Lower leg skin (tissue), 4 donors: ENCODE measurements at regions not wholly inside any gene's neighbourhood (a gene's known extent, or its start where the extent isn't known, plus 50 kb on each side); places are given as distances from the start of the nearest gene placed in this dataset.

Experiments used
- DNase-seq, 2 donors: peaks; one replicate each; pipeline ENCODE4 v3.0.0-alpha.2; 2019; ENCODE audit warnings: low spot score in 2 of 2
- H3K4me3 ChIP-seq: fragments of 200-600 bp; sonication (generic); 2 replicates; pipeline ENCODE4 v1.5.1; 2017; ENCODE audit warnings: mild to moderate bottlenecking, low read depth; ENCODE audit not compliant: poor library complexity, severe bottlenecking
- POLR2A ChIP-seq, 2 donors: fragments of 450-650 bp; IDR thresholded peaks; one replicate each; pipeline ENCODE4 v1.6.1; 2016 to 2017; ENCODE audit warnings: antibody characterized with exemption in 2 of 2, mild to moderate bottlenecking in 1 of 2, moderate library complexity in 1 of 2
- WGBS, 2 donors: methylation state at CpG; one replicate each; pipeline ENCODE4 v1.1.5; 2018; 5-methylcytosine and 5-hydroxymethylcytosine counted together
- intact Hi-C: fragments of 100-400 bp; cut with DNase I; formaldehyde crosslinking; loops from one replicate; pipeline ENCODE4 v1.15.0; 2023; ENCODE audit warnings: low total_unique reads
- TF ChIP-seq, protein P1 (sequence below), 3 donors: fragments of 450-650 bp; IDR thresholded peaks; one replicate each; pipeline ENCODE4 v1.5.1; 2016; ENCODE audit warnings: antibody characterized with exemption in 3 of 3, mild to moderate bottlenecking in 3 of 3, moderate library complexity in 2 of 3

DNA sequence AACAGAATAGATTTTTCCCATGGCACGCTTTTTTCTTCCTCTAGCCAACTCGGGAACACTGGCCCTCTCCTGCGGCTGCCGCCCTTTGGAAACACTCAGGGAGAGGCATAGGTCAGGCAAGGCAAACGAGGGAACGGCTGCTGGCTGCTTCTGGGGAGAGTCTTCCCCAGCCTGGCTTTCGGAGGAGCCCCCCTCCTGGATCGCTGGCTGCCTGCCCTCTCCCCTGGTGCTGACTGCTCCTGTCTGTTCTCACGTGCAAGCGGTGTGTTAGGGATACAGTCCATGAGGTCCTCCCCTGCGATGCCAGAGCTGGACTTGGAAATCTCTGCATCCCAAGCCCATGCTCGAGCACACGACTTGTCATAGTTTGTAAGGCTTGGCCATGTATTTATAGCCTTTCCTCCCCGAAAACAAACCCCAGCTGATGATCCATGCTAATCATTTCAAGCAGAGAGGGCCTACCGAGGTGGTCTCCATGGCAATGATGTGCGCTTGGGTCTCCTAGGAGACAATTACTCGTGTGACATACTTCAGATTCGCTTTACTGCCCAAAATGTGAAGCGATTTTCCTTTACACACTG is 315.6 kb upstream of the ATP10A start:
- H3K4me3 ChIP-seq: no peak overlapping the region
- DNase-seq: peak in 1 of 2 donors; percentile 84
- 61 to 68% methylated on average over 17 to 19 of the region's 19 CpGs for WGBS, 2 donors
- TF ChIP-seq, protein P1, sequence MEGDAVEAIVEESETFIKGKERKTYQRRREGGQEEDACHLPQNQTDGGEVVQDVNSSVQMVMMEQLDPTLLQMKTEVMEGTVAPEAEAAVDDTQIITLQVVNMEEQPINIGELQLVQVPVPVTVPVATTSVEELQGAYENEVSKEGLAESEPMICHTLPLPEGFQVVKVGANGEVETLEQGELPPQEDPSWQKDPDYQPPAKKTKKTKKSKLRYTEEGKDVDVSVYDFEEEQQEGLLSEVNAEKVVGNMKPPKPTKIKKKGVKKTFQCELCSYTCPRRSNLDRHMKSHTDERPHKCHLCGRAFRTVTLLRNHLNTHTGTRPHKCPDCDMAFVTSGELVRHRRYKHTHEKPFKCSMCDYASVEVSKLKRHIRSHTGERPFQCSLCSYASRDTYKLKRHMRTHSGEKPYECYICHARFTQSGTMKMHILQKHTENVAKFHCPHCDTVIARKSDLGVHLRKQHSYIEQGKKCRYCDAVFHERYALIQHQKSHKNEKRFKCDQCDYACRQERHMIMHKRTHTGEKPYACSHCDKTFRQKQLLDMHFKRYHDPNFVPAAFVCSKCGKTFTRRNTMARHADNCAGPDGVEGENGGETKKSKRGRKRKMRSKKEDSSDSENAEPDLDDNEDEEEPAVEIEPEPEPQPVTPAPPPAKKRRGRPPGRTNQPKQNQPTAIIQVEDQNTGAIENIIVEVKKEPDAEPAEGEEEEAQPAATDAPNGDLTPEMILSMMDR (IDR thresholded peaks at IDR 0.05): no peak
- TF ChIP-seq POLR2A (IDR thresholded peaks at IDR 0.05): no peak
- intact Hi-C loops: no loop called here

DNA sequence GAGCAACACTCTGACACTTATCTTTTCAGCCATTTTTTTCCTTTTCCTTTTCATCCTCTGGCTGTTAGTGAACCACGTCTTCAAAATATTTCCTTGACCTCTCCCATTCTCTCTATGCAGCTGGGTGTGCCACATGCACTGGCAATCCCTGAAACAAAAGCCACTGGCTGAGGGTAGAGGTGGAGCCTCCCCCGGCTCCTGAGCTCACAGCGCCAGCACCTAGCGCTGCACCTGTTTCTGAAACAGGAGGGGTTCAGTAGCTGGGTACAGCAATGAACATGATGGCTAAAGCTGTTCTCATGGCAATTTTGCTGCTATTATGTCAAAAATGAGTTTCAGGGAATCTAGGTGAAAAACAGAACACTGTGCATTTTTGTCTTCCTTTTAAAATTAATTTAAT is 314.7 kb upstream of the ATP10A start:
- DNase-seq: no peak
- TF ChIP-seq, protein P1 (IDR thresholded peaks at IDR 0.05): no peak
- TF ChIP-seq POLR2A (IDR thresholded peaks at IDR 0.05): no peak
- 70 to 71% methylated on average over 4 of the region's 4 CpGs for WGBS, 2 donors
- H3K4me3 ChIP-seq: no peak overlapping the region
- intact Hi-C loops: no loop called here

DNA sequence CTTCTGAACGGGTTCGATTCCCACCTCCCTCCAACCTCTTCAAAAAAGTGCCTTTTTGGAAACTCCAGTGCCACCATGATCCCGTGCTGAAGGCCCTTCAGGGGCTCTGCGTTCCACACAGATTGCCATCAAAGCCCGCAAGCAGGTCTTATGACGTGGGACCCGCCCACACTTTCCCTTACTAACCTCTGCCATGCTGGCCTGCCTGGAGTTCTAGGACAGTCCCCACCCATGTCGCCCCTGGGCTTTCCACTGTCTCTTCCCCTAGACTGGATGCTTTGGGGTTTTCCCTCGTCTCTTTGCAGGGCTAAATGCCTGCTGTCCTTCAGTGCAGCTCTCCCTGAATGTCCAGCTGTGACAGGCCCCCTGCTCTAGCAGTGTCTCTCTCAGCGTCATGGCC is 313.7 kb upstream of the ATP10A start:
- no peak overlapping the region for H3K4me3 ChIP-seq
- TF ChIP-seq, protein P1 (IDR thresholded peaks at IDR 0.05): no peak
- TF ChIP-seq POLR2A (IDR thresholded peaks at IDR 0.05): no peak
- WGBS, 2 donors: 67 to 74% methylated on average over 10 of the region's 10 CpGs
- DNase-seq: no peak
- intact Hi-C loops: no loop called here

DNA sequence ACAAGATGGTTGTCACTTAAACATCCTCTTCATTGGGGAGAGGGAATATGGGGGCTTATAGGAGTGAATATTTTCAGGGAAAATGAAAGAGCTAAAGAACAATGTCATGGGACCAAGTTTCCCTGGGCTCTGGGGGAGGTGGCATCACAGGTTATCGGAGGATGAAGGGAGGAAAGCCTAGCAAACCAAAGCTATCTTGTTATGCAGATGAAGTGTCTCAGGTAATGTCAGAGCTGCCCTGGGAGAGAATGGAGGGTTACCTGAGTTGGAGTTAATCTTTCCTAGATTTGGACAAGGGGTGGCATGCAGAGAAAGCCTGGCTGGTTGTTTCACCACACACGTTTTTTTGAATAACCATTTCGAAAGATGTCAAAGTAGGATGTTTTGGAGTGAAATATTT is 308.1 kb upstream of the ATP10A start:
- WGBS, 2 donors: 73 to 77% methylated on average over 3 of the region's 3 CpGs
- TF ChIP-seq, protein P1 (IDR thresholded peaks at IDR 0.05): no peak
- TF ChIP-seq POLR2A (IDR thresholded peaks at IDR 0.05): no peak
- no peak for DNase-seq
- H3K4me3 ChIP-seq: no peak overlapping the region
- intact Hi-C loops: no loop called here

DNA sequence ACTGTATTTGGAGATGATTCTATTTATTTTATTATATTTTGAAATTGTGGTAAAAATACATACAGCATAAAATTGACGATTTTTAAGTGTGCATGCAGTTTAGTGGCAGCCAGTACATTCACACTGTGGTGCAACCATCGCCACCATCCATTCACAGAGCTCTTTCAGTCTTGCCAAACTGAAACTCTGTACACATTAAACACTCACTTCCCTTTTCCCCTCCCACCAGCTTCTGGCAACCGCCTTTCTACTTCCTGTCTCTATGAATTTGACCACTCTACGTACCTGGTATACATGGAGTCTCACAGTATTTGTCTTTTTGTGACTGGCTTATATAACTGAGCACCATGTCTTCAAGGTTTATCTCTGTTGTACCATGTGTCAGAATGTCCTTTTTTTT is 303.3 kb upstream of the ATP10A start:
- no peak for DNase-seq
- intact Hi-C loops: no loop called here
- no peak for TF ChIP-seq POLR2A (IDR thresholded peaks at IDR 0.05)
- TF ChIP-seq, protein P1 (IDR thresholded peaks at IDR 0.05): no peak
- no peak overlapping the region for H3K4me3 ChIP-seq
- 81% methylated on average over 4 of the region's 4 CpGs for WGBS, 2 donors

DNA sequence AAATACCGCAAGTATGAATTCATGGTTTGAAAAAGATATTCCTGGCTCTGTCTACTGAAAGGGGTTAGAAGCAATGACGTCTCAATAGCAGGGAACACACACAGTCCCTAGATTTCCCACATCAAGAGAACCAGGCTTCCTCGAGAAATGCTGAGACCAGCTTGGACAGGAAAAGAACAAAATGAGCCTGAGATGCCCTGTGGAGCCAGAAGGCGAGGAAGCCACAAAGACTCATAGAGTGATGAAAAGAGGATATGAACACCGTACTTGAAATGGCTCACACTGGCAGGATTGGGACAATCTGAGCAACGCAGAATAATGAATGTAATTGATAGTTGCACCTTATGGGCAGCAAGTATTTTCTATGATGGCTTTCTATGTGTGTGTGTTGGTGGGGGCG is 302.4 kb upstream of the ATP10A start:
- no peak for DNase-seq
- WGBS, 2 donors: 80 to 85% methylated on average over 7 of the region's 7 CpGs
- no peak overlapping the region for H3K4me3 ChIP-seq
- TF ChIP-seq, protein P1 (IDR thresholded peaks at IDR 0.05): no peak
- no peak for TF ChIP-seq POLR2A (IDR thresholded peaks at IDR 0.05)
- intact Hi-C loops: no loop called here
